Activated CD4-positive, alpha-beta memory T cell treated with anti-CD3 and anti-CD28 coated beads, Interleukin-2, amount 10 ng/mL, durations not matched to agents 7 days and 5 days (primary cell): ENCODE measurements at regions not wholly inside any gene's neighbourhood (a gene's known extent, or its start where the extent isn't known, plus 50 kb on each side); places are given as distances from the start of the nearest gene placed in this dataset.

ENCODE experiments used
- CTCF ChIA-PET: fragments of 350-600 bp; sonication (Branson Sonifier 250); formaldehyde crosslinking; loops from one replicate; lab custom pipeline; 2021; ENCODE audit warnings: antibody characterized with exemption, inconsistent platforms; lab: Charles Lee
- POLR2A ChIA-PET: fragments of 350-600 bp; sonication (Branson Sonifier 250); formaldehyde crosslinking; loops from one replicate; lab custom pipeline; 2021; ENCODE audit warnings: antibody characterized with exemption; lab: Charles Lee
- DNase-seq: peaks from one replicate; pipeline ENCODE4 v3.0.0-alpha.2; 2020
- H3K27ac Mint-ChIP-seq: one replicate; pipeline ENCODE4 v1.8.0; 2021; ENCODE audit warnings: mild to moderate bottlenecking, mixed read lengths
- H3K27me3 Mint-ChIP-seq: one replicate; pipeline ENCODE4 v1.8.0; 2021; ENCODE audit warnings: mixed read lengths
- H3K36me3 Mint-ChIP-seq: one replicate; pipeline ENCODE4 v1.8.0; 2021; ENCODE audit warnings: low read depth, mixed read lengths
- H3K4me1 Mint-ChIP-seq: one replicate; pipeline ENCODE4 v1.8.0; 2021; ENCODE audit warnings: mixed read lengths
- H3K4me3 Mint-ChIP-seq: one replicate; pipeline ENCODE4 v1.8.0; 2021; ENCODE audit warnings: mild to moderate bottlenecking, mixed read lengths
- H3K9me3 Mint-ChIP-seq: one replicate; pipeline ENCODE4 v1.8.0; 2021; ENCODE audit warnings: mixed read lengths

DNA sequence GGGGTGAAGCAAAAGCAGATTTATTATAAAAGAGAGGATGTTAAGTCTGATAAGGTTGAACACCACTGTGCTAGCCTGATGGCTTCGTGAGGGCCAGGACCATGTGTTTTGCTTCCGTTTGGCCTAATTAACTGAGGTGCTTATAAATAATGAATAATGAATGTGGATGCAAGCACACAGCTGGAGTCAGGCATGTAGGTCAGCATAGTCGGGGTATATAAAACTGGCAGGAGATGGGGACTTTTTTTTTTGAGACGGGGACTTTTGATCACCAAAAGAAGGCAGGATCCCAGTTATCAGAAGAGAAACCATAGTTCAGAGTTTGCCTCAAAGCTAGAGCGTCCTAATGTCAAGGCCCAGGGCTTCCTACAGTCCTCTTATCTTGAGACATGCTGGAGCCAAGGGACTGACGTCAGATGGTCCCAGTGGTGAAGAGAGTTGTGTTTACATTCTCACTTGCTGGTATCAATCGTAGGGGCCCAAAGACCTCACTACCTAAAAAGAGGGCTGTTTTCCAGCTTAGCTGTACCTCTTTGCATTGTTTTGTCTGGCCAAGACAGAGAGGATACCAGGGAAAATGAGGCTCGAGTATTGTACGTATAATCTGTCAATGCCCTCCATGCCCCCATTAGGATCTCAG is 50.4 kb downstream of the RTL9 start:
- no peak overlapping the region for H3K4me3 Mint-ChIP-seq
- H3K27ac Mint-ChIP-seq, result no peak overlapping the region
- no peaks in the 10 kb centered on the region for H3K27me3 Mint-ChIP-seq
- ChIA-PET POLR2A (interaction anchor here (0.6 kb wide), 1 partner anchor 193 kb away, joined by 5 read pairs; no protein-coding TSS in a partner anchor), CTCF (interaction anchor here (0.8 to 18.4 kb wide), 10 partner anchors 15 to 262 kb away, joined by 3 to 250 read pairs (median 6); no protein-coding TSS in a partner anchor)
- DNase-seq, result no peak
- no peaks in the 10 kb centered on the region for H3K9me3 Mint-ChIP-seq
- H3K36me3 Mint-ChIP-seq, result no peaks in the 10 kb centered on the region
- peaks cover 8% of the 10 kb centered on the region for H3K4me1 Mint-ChIP-seq

DNA sequence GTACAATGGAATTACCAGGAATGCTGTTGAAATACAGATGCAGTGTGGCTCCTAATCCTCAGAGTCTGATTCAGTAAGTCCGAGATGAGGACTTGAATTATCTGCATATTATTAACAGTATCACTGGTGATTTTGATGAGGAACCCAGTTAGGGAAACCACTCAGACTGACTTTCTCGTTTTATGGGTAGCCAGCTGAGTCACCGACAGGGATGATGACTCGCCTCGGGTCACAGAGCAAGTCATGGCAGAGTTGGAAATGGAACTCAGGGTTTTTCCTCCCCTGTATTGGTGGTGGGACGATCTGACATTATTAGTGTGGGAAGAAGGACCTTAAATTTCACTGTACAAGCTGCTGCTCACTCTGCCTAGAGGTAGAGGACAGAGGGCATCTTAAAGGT is 51.3 kb downstream of the RTL9 start:
- Mint-ChIP-seq H3K9me3 (no peaks in the 10 kb centered on the region), H3K36me3 (no peaks in the 10 kb centered on the region), H3K27me3 (no peaks in the 10 kb centered on the region), H3K27ac (no peak overlapping the region), H3K4me3 (no peak overlapping the region), H3K4me1 (peaks cover 8% of the 10 kb centered on the region)
- DNase-seq, result peak; percentile 16
- CTCF ChIA-PET, result interaction anchor here (1.2 to 18.4 kb wide), 3 partner anchors 252 to 263 kb away, joined by 4 to 250 read pairs (median 6); no protein-coding TSS in a partner anchor
- POLR2A ChIA-PET, result no interaction called here

GRCh38 chrX:110410603-110411002 is 52.0 kb downstream of the RTL9 start:
- ChIA-PET CTCF (interaction anchor here (1.2 to 18.4 kb wide), 5 partner anchors 8 to 264 kb away, joined by 4 to 250 read pairs (median 7); no protein-coding TSS in a partner anchor), POLR2A (no interaction called here)
- Mint-ChIP-seq H3K27ac (no peak overlapping the region), H3K27me3 (no peaks in the 10 kb centered on the region), H3K36me3 (no peaks in the 10 kb centered on the region), H3K9me3 (no peaks in the 10 kb centered on the region), H3K4me1 (peaks cover 9% of the 10 kb centered on the region), H3K4me3 (no peak overlapping the region)
- no peak for DNase-seq

GRCh38 chrX:110412971-110413726 is 54.5 kb downstream of the RTL9 start:
- Mint-ChIP-seq H3K9me3 (no peaks in the 10 kb centered on the region), H3K4me3 (no peak overlapping the region), H3K36me3 (no peaks in the 10 kb centered on the region), H3K27ac (no peak overlapping the region), H3K27me3 (no peaks in the 10 kb centered on the region), H3K4me1 (peaks cover 9% of the 10 kb centered on the region)
- peak; percentile 71 for DNase-seq
- POLR2A ChIA-PET, result no interaction called here
- CTCF ChIA-PET, result interaction anchor here (0.6 to 18.4 kb wide), 10 partner anchors 8 to 266 kb away, joined by 3 to 250 read pairs (median 4); no protein-coding TSS in a partner anchor

DNA sequence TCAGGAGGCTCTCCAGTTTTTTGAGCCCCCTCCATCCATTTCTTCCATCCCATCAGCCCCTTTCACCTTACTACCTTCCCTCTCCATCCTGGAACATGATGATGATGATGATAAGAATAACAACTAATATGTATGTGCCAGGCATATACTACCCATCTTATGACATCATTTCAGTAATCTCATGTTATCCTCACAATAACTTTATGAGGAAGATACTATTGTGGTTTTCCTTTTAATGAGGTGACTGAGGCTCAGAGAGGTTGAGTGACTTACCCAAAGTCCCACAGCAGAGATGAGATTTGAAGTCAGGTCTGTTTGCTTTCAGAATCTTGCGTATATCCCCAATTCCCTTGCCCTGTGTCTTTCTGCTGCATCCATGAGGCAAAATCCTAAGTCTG is 55.1 kb downstream of the RTL9 start:
- H3K9me3 Mint-ChIP-seq, result no peaks in the 10 kb centered on the region
- POLR2A ChIA-PET, result no interaction called here
- DNase-seq, result no peak
- H3K27ac Mint-ChIP-seq, result no peak overlapping the region
- H3K4me3 Mint-ChIP-seq, result no peak overlapping the region
- CTCF ChIA-PET, result interaction anchor here (0.6 to 18.4 kb wide), 7 partner anchors 8 to 266 kb away, joined by 3 to 250 read pairs (median 4); no protein-coding TSS in a partner anchor
- no peaks in the 10 kb centered on the region for H3K27me3 Mint-ChIP-seq
- no peaks in the 10 kb centered on the region for H3K36me3 Mint-ChIP-seq
- peaks cover 9% of the 10 kb centered on the region for H3K4me1 Mint-ChIP-seq

GRCh38 chrX:110414273-110414672 is 55.6 kb downstream of the RTL9 start:
- Mint-ChIP-seq H3K27me3 (no peaks in the 10 kb centered on the region), H3K9me3 (no peaks in the 10 kb centered on the region), H3K36me3 (no peaks in the 10 kb centered on the region), H3K27ac (no peak overlapping the region), H3K4me1 (peaks cover 9% of the 10 kb centered on the region), H3K4me3 (no peak overlapping the region)
- DNase-seq, result no peak
- ChIA-PET POLR2A (no interaction called here), CTCF (interaction anchor here (0.5 to 18.4 kb wide), 4 partner anchors 10 to 306 kb away, joined by 3 to 250 read pairs (median 6); no protein-coding TSS in a partner anchor)

DNA sequence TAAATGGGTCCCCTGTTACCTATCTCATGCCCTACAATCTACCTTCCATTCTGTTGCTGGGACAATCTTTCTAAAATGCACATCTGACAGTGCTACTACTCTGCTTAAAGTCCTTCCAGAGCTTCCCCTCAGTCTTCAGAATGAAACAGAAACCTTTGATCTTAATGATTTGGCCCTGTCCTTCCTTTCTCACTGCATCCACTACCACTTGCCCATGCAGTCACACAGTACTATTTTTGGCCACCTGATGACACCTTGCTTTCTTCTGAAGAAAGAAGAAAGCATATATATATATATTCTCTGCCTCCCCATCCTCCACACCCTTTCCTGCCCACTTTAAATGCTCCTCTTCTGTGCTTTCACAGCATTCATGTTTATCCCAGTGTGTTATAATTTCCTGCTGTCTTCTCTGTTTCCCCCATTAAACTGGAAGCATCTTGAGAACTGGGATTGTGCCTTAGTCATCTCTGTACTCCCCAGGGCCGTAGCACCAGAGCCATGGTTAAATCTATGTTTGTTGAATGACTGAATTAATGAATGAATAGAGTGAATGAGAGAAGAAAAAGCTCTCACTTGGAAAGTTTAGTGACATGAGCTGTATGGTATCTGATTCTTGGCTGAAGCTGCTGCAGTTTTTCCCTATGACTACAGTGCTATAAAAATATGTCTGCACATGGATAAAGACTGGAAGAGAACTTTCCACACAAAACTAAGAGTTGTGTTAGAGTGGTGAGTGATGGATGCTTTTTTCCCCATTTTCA is 56.2 kb downstream of the RTL9 start:
- CTCF ChIA-PET, result interaction anchor here (0.5 to 18.4 kb wide), 5 partner anchors 9 to 307 kb away, joined by 3 to 250 read pairs (median 3); no protein-coding TSS in a partner anchor
- no peaks in the 10 kb centered on the region for H3K36me3 Mint-ChIP-seq
- DNase-seq, result no peak
- no peaks in the 10 kb centered on the region for H3K27me3 Mint-ChIP-seq
- H3K9me3 Mint-ChIP-seq, result no peaks in the 10 kb centered on the region
- peaks cover 9% of the 10 kb centered on the region for H3K4me1 Mint-ChIP-seq
- H3K4me3 Mint-ChIP-seq, result no peak overlapping the region
- POLR2A ChIA-PET, result no interaction called here
- H3K27ac Mint-ChIP-seq, result no peak overlapping the region

DNA sequence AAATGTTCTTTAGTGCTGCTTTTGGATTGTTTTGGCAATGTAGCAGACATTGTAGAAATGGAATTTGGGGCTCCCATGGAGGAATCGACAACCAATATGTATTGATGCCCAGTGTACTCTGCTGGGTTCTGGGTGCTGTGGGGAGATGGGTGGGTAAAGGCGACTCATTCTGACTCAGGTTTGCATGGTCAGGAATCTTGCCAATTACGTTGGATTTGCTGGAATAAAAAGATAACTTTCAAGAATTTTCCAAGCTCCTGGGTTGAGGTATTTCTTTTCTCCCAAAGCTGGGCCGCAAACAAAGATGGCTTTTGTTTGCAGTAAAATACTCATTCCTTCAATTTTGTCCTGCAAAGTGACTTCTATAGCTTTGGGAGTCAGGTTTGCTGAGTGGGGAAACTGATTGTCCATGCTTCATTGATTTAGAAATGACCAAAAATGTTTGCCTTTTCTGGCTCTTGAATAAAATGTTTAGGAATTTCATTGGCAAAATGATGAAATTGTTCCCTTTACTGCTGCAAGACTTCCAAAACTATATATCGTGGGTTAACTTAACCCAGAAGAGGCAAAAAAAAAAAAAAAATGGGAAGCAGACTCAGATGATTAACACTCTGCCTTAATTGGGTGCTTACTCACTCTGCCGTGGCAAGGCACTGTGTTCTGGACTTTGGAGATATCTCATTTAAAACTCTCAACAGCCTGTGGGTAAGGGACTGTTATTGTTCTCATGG is 57.0 kb downstream of the RTL9 start:
- peaks cover 6% of the 10 kb centered on the region for H3K4me1 Mint-ChIP-seq
- H3K9me3 Mint-ChIP-seq, result no peaks in the 10 kb centered on the region
- H3K27me3 Mint-ChIP-seq, result no peaks in the 10 kb centered on the region
- H3K4me3 Mint-ChIP-seq, result no peak overlapping the region
- H3K36me3 Mint-ChIP-seq, result no peaks in the 10 kb centered on the region
- no peak for DNase-seq
- CTCF ChIA-PET, result interaction anchor here (1.2 to 18.4 kb wide), 3 partner anchors 220 to 269 kb away, joined by 3 to 250 read pairs (median 9); no protein-coding TSS in a partner anchor
- H3K27ac Mint-ChIP-seq, result no peak overlapping the region
- POLR2A ChIA-PET, result no interaction called here

DNA sequence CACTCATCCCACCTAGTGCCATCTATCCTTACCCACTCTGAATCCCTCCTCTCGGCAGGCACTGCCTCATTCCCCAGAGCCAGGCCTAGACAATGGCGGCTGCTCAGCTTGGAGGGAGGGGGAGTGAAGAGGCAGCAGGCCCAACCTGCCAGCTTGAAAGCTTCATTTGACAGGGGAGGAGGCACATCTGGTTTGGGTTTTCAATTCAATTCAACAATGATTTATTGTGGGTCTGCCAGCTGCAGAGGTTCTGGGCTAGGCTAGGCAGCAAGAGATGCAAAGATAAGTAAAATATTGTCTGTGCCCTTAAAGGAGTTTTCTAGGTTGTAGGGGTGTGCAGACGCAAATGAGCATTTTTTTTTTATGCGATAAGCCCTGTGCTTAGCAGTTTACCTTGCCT is 58.5 kb downstream of the RTL9 start:
- ChIA-PET CTCF (interaction anchor here (18.4 kb wide), 1 partner anchor 259 kb away, joined by 250 read pairs; no protein-coding TSS in a partner anchor), POLR2A (no interaction called here)
- Mint-ChIP-seq H3K27me3 (no peaks in the 10 kb centered on the region), H3K9me3 (no peaks in the 10 kb centered on the region), H3K36me3 (no peaks in the 10 kb centered on the region), H3K4me3 (no peak overlapping the region), H3K4me1 (peaks cover 6% of the 10 kb centered on the region), H3K27ac (no peak overlapping the region)
- no peak for DNase-seq

DNA sequence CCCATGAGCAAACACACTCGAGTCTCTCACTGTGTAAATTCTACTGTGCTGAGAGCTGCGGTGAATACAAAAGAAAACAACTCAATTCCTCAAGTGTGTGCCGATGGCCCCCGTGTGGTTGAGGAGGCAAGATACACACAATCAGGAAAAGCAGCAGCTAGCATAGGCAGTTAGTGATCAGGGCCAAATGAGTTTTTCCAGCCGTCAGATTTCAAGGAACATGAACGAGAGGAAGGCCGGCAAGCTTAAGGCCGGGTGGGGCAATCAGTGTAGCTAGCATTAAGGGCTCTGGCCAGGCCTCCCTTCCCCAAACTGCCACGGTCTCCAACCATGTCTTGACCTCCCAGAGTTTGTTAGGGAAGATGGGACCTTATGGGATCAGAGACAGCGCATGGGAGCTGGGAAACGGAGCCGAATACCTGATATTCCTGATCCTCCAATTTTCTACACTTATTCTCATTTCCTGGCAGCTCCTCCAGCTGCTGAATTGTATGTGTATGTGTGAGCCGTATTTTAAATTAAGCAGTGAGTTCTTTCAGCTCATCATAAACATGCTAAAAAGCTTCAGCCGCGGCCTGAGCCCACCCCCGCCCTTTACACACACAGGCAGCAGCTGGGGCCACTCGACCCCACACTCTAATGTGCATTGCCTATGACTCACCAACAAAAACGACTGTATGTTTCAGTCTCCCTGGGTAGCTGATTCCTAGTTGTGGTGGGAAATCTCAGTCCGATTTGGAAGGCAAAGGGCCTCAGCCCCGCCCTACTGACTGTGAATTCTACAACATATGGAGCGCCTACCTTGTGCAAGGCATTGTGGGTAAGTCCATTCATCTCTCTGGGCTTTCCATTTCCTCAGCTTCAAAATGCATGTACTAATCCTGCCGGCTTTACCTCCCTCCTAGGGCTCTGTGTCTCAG is 59.9 kb downstream of the RTL9 start:
- Mint-ChIP-seq H3K27ac (no peak overlapping the region), H3K4me3 (no peak overlapping the region), H3K4me1 (peaks cover 4% of the 10 kb centered on the region), H3K36me3 (no peaks in the 10 kb centered on the region), H3K9me3 (no peaks in the 10 kb centered on the region), H3K27me3 (no peaks in the 10 kb centered on the region)
- CTCF ChIA-PET, result interaction anchor here (1.0 to 18.4 kb wide), 4 partner anchors 29 to 267 kb away, joined by 3 to 250 read pairs (median 3); no protein-coding TSS in a partner anchor
- no peak for DNase-seq
- POLR2A ChIA-PET, result no interaction called here

- DNase-seq, result no peak
- POLR2A ChIA-PET, result no interaction called here
- H3K27me3 Mint-ChIP-seq, result no peaks in the 10 kb centered on the region
- no peaks in the 10 kb centered on the region for H3K36me3 Mint-ChIP-seq
- CTCF ChIA-PET, result interaction anchor here (1.2 kb wide), 2 partner anchors 261 to 273 kb away, joined by 3 to 4 read pairs; no protein-coding TSS in a partner anchor
- no peaks in the 10 kb centered on the region for H3K9me3 Mint-ChIP-seq
- H3K4me3 Mint-ChIP-seq, result no peak overlapping the region
- no peak overlapping the region for H3K27ac Mint-ChIP-seq
- peaks cover 2% of the 10 kb centered on the region for H3K4me1 Mint-ChIP-seq
Observed at GRCh38 chrX:110419512-110419911, 60.9 kb downstream of the RTL9 start.
